NCI-H526 (cell line): ENCODE measurements at regions not wholly inside any gene's neighbourhood (a gene's known extent, or its start where the extent isn't known, plus 50 kb on each side); places are given as distances from the start of the nearest gene placed in this dataset.
"Not testable (repeated sequence)": the region's sequence is repeated elsewhere in the genome, so short reads cannot be mapped to it uniquely, and the experiment has no call there.

Experiments used
- DNase-seq, 2 experiments: peaks; one replicate each; lab custom pipeline; 2025; lab: John Stamatoyannopoulos, UW

GRCh38 chr19:31037286-31037980 is 311.8 kb downstream of the TSHZ3 start:
- DNase-seq, result no peak

DNA sequence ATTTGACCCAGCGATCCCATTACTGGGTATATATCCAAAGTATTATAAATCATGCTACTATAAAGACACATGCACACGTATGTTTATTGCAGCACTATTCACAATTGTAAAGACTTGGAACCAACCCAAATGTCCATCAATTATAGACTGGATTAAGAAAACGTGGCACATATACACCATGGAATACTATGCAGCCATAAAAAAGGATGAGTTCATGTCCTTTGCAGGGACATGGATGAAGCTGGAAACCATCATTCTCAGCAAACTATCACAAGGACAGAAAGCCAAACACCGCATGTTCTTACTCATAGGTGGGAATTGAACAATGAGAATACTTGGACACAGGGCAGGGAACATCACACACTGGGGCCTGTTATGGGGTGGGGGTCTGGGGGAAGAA is 317.8 kb downstream of the TSHZ3 start:
- not testable (repeated sequence) for DNase-seq

- DNase-seq, result no peak
Observed at GRCh38 chr19:31023038-31023437, 326.2 kb downstream of the TSHZ3 start.

DNA sequence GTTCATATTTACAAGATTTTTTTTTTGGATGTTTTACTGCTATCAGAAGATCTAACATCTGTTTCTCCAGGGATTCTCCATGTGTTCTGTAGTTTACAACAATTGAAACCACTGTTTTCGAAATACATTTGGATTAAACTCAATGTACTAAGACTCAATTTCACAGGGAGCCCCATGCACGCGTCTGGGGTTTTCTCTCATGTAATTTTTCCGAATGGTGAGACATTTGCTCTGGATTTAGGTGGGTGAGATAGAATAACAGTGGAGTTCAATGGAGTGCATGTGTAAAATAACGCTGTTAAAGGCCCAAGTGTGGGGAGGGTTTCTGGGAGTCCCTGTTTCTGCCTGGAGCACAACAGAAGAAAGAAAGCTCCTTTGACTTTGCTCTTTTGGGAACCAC is 330.3 kb downstream of the TSHZ3 start:
- DNase-seq, result no peak

DNA sequence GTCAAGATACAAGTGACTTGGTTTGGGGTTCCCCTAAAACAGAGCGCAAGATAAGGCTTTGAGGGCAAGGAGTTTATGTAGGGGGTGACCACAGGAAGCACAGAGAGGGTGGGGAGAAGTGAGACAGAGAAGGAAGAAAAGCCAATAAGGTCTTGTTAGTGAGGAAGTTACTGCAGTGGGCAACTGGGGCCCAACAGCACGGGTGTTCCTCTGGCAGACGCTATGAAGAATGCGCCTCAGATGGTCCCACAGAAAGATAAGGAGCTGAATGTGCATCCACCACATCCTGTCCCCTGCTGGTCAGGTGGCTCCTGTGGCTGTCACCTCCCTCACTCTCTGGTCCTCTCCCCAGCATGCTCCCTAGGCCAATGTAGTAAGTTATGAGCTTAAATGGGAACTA is 333.5 kb downstream of the TSHZ3 start:
- DNase-seq, result no peak

DNA sequence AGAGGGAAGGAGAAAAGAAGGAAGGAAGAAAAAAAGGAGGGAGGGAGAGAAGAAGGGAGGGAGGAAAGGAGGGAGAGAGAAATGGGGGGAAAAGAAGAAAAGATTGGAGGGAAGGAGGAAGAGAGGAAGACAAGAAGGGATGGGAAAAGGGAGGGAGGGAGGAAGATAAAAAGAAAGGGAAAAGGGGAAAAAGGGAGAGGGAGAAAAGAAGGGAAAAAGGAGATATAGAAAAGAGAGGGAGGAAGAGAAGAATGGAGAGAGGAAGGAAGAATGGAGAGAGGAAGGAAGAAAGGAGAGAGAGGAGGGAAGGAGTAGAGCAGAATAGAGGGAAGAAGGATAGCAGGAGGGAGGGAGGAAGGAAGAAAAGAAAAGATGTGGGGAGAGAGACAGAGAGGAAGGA is 334.6 kb downstream of the TSHZ3 start:
- DNase-seq, result no peak

GRCh38 chr19:31013384-31014020 is 335.7 kb downstream of the TSHZ3 start:
- no peak for DNase-seq

DNA sequence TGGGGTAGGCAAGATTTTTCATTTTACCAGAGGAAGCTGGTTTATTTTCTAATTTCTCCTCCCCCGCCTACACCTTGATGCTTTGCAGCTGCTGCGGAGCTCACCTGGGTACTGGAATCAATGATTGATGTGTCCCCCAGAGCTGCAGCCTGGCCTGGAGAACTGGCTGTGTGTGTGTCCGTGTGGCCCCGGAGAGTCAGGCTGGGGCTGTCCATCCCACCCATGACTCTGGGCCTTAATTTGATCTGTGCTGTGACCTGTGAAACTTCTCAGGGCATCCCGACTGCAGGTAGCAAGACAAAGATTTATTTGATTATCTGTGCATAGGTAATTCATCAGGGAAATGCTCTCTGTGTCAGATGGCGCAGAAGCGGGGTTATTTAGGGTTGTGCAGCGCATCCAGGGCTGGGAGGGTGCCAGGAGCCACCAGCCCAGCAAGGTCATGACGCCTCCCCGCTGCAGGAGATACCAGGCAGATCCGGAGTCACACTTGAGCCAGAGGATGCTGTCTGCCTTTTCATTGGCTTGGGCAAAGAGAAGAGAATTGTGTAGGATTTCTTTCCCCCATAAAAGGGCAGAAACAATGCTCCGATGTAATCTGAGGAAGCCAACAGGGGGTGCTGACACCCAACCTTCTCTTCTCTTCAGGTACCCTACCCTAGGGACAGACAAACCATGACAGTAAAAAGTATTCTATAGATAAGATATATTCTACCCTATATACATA is 346.6 kb downstream of the TSHZ3 start:
- DNase-seq, result peak in 1 of 2 experiments; percentile 32

GRCh38 chr19:31001991-31002390 is 347.2 kb downstream of the TSHZ3 start:
- no peak for DNase-seq

DNA sequence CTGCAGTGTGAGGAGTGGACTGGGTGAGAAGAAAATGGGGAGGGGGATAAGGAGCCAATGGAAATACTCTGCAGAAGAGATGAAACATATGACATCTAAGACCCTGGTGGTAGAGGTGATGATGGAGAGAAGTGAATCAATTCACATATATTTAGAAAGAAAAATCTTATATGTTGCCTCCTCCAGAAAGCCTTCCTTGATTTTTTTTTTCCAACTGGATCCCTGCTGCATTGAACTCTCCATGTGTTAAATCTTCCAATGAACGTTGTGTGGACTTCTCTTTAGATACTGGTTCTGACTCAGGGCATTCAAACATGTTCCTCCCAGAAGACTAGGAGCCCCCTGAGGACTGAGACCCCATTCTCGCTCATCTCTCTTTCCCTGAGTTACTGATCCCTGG is 348.3 kb downstream of the TSHZ3 start:
- DNase-seq, result no peak

- no peak for DNase-seq
Observed at GRCh38 chr19:30999726-31000125, 349.5 kb downstream of the TSHZ3 start.

DNA sequence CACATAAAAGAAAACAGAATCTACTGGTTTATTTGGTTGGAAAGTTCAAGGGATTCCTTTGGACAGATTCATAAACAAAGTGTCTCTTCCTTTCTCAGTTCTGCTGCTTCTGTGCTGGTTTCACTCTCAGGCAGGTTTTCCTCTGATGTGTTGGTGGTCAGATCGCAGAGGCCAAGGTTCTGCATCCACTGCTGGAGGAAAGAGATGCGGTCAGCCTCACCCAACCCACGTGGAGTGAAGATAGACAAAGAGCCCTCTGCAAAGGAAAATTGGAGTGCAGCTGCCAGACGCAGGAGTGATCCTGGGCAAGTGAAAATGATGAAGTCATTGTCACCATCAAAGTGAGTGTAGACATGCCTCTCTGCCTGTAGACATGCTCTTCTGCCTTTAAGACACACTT is 352.0 kb downstream of the TSHZ3 start:
- no peak for DNase-seq

DNA sequence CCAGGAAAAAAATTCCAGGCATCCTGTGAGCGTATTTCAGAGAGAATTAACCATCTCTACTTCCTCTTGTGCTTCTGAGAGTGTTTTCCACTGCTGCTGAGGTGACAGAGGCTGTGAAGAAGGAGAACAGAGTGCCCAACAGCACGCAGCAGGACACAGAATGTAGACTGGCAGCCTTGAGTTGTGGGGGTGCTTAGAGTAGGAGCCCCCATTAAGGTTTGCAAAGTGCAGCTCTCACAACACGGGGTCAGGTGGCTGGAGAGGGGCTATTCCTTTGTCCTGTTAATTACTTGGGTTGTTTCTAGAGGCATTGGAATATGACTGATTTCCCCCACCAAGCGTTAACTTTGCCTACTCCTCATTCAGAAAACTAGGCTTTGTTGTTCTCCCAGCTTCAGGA is 370.6 kb downstream of the TSHZ3 start:
- no peak for DNase-seq

DNA sequence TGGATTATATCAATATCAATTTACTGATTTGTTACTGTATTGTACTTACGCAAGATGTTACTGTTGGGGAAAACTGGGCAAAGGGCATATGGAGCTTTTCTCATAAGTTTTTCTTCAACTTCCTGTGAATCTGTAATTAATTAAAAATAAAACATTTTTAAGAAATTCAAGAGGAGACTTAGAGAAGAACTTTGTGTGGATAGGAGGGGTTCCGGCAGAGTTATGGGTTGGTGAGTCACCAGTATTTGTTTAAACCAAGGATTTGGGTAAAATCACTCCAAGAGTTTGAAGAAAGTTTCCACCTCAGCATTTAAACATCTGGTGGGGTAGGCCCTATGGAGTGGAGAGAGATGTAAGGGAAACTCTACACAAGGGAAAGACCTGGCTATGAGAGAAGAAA is 379.6 kb downstream of the TSHZ3 start:
- no peak for DNase-seq

- no peak for DNase-seq
Observed at GRCh38 chr19:30968841-30969399, 380.3 kb downstream of the TSHZ3 start.

DNA sequence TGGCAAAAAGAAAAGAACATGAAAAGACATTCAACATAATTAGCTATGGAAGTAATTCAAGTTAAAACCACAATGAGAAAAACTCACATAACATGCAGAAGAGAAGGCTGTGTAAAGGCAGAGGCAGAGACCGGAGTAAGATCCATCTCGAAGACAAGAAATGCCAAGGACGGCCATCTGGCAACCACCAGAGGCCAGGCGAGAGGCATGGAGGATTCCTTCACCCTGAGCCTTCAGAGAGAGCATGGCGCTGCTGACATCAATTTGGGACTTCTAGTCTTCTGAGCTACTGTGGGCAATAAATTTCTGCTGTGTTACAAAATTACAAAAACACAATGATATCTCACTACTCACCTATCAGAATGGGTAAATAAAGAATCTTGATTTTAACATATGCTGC is 381.0 kb downstream of the TSHZ3 start:
- no peak for DNase-seq

GRCh38 chr19:30966486-30966885 is 382.8 kb downstream of the TSHZ3 start:
- DNase-seq, result no peak

DNA sequence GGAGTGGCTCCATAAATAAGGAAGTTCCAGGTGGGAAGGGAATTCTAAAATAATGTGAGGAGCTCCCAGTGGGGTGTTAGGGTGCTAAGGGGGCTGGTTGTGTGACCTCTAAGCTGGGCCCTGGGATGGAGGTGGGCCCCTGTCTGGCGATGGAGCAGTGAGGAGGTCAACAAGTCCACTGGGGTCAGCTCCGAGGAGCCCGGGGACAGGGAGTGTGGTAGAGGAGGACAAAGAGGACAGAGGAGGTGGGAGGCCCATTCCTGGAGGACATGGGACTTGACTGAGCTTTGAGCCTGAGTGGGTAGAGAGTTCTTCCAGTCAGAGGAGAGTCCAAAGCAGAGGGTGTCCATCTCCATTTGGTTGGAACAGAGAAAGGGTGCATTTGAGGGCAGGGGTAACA is 390.2 kb downstream of the TSHZ3 start:
- no peak for DNase-seq

DNA sequence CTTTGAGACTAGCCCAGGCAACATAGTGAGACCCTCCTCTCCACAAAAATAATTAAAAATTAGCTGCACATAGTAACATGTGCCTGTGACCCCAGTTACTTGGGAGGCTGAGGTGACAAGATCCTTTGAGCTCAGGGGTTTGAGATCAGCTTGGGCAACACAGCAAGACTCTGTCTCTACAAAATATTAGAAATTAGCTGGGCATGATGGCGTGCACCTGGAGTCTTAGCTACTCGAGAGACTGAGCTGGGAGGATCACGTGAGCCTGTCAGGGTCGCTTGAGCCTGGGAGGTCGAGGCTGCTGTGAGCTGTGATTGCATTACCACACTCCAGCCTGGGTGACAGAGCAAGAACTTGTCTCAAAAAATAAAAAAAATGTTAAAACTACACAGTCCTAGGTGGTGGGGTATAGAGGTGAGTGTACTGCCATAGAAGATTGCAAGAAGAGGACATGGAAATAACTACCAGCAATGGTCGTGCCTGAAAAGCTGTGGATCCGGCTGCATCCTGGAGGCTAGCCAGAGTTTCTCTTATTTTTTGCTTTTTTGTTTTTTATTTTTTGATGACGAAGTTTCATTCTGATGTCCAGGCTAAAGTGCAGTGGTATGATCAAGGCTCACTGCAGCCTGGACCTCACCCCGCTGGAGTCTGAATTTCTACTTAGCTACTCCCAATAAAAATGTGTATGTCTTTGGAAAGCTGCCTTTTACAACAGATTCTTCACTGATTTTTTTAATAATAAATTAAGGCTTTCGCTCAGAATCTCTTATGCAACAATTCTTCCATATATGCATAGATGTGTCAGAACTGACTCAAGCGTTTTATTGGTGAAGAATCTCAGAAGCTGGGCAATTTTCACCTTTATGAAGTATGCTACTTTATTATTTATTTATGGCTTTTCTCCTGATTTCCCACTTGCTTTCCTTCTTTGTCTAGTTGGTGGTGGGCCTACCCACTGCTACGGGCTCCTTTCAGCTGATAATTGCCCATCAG is 393.8 kb downstream of the TSHZ3 start:
- DNase-seq, result no peak

DNA sequence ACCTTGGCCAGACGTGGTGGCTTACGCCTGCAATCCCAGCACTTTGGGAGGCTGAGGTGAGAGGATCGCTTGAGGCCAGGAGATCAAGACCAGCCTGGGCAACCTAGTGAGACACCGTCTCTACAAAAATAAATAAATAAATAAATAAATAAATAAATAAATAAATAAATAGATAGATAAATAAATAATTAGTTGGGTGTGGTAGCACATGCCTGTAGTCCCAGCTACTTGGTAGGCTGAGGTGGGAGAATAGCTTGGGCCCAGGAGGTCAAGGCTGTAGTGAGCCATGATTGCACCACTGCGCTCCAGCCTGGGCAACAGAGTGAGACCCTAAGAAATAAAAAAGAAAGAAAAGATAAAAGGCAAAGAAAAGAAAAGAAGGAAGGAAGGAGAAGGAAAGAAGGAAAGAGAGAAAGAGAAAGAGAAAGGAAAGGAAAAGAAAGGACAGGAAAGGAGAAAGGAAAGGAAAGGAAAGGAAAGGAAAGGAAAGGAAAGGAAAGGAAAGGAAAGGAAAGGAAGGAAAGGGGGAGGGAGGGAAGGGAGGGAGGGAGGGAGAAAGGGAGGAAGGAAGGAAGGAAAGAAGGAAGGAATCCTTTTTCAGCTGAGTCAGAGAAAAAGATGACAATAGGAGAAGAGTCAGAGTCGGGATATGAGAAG is 404.8 kb downstream of the TSHZ3 start:
- DNase-seq, result not testable (repeated sequence)
